HL-60 (cell line): ENCODE measurements at regions not wholly inside any gene's neighbourhood (a gene's known extent, or its start where the extent isn't known, plus 50 kb on each side); places are given as distances from the start of the nearest gene placed in this dataset.

Experiments
- DNase-seq, 2 experiments: peaks; one replicate each; pipeline ENCODE4 v3.0.0-alpha.2; 2010 to 2020; ENCODE audit warnings: low read depth in 1 of 2, low spot score in 1 of 2
- H3K27ac ChIP-seq: fragments of 250-450 bp; sonication (Bioruptor Pico); replicated peaks from 2 replicates; pipeline ENCODE4 v1.5.1; 2020; ENCODE audit warnings: mild to moderate bottlenecking, moderate library complexity
- H3K27me3 ChIP-seq: fragments of 250-450 bp; sonication (Bioruptor Pico); 2 replicates; pipeline ENCODE4 v1.5.1; 2021; ENCODE audit warnings: mild to moderate bottlenecking, moderate library complexity; ENCODE audit not compliant: insufficient read depth, poor library complexity, severe bottlenecking
- H3K4me3 ChIP-seq: replicated peaks from 2 replicates; pipeline ENCODE4 v1.5.1; 2011; ENCODE audit warnings: mild to moderate bottlenecking, control low read depth, low read length; ENCODE audit not compliant: insufficient read depth
- GABPA ChIP-seq: IDR thresholded peaks from 2 replicates; pipeline ENCODE4 v1.6.1; 2012; ENCODE audit warnings: low read depth
- POLR2AphosphoS5 ChIP-seq: IDR thresholded peaks from 2 replicates; pipeline ENCODE4 v1.6.1; 2012; ENCODE audit warnings: low read depth
- SPI1 ChIP-seq: IDR thresholded peaks from 2 replicates; pipeline ENCODE4 v1.6.1; 2012; ENCODE audit warnings: low read depth, mild to moderate bottlenecking, borderline replicate concordance
- TF ChIP-seq, protein P1 (sequence below): IDR thresholded peaks from 2 replicates; pipeline ENCODE4 v1.6.1; 2012; ENCODE audit warnings: low read depth; ENCODE audit not compliant: insufficient replicate concordance
- TF ChIP-seq, protein P2 (sequence below): IDR thresholded peaks from one replicate; pipeline ENCODE4 v1.5.1; 2011; ENCODE audit warnings: low read length, control low read depth, inconsistent platforms; ENCODE audit not compliant: insufficient read depth

DNA sequence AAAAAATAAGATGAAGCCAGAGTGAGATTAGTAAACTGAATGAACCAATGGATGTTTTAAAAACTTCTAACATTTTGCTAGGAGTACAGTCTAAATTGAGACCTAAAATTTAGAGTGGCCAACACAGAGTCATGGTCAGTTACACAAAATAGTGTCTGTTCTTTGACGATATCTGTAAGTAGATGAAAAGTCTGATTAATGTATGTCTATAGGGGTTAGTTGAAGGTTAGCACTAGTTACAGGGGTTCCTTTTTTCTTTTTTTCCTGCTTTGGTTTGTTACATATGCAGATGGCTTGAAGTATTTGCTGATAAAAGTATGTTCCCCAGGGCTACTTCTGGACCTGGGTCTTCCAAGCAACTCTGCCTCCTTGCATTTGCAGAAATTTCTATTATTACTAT lies 90.1 kb upstream of the MTPN start:
- Histone ChIP-seq H3K4me3 (no peak overlapping the region), H3K27ac (no peak overlapping the region), H3K27me3 (peaks cover 2% of the 10 kb centered on the region)
- TF ChIP-seq, protein P1, sequence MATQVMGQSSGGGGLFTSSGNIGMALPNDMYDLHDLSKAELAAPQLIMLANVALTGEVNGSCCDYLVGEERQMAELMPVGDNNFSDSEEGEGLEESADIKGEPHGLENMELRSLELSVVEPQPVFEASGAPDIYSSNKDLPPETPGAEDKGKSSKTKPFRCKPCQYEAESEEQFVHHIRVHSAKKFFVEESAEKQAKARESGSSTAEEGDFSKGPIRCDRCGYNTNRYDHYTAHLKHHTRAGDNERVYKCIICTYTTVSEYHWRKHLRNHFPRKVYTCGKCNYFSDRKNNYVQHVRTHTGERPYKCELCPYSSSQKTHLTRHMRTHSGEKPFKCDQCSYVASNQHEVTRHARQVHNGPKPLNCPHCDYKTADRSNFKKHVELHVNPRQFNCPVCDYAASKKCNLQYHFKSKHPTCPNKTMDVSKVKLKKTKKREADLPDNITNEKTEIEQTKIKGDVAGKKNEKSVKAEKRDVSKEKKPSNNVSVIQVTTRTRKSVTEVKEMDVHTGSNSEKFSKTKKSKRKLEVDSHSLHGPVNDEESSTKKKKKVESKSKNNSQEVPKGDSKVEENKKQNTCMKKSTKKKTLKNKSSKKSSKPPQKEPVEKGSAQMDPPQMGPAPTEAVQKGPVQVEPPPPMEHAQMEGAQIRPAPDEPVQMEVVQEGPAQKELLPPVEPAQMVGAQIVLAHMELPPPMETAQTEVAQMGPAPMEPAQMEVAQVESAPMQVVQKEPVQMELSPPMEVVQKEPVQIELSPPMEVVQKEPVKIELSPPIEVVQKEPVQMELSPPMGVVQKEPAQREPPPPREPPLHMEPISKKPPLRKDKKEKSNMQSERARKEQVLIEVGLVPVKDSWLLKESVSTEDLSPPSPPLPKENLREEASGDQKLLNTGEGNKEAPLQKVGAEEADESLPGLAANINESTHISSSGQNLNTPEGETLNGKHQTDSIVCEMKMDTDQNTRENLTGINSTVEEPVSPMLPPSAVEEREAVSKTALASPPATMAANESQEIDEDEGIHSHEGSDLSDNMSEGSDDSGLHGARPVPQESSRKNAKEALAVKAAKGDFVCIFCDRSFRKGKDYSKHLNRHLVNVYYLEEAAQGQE = no peak
- TF ChIP-seq POLR2AphosphoS5 = no peak
- TF ChIP-seq, protein P2, sequence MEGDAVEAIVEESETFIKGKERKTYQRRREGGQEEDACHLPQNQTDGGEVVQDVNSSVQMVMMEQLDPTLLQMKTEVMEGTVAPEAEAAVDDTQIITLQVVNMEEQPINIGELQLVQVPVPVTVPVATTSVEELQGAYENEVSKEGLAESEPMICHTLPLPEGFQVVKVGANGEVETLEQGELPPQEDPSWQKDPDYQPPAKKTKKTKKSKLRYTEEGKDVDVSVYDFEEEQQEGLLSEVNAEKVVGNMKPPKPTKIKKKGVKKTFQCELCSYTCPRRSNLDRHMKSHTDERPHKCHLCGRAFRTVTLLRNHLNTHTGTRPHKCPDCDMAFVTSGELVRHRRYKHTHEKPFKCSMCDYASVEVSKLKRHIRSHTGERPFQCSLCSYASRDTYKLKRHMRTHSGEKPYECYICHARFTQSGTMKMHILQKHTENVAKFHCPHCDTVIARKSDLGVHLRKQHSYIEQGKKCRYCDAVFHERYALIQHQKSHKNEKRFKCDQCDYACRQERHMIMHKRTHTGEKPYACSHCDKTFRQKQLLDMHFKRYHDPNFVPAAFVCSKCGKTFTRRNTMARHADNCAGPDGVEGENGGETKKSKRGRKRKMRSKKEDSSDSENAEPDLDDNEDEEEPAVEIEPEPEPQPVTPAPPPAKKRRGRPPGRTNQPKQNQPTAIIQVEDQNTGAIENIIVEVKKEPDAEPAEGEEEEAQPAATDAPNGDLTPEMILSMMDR = no peak
- no peak for TF ChIP-seq GABPA
- TF ChIP-seq SPI1 = no peak
- no peak for DNase-seq

DNA sequence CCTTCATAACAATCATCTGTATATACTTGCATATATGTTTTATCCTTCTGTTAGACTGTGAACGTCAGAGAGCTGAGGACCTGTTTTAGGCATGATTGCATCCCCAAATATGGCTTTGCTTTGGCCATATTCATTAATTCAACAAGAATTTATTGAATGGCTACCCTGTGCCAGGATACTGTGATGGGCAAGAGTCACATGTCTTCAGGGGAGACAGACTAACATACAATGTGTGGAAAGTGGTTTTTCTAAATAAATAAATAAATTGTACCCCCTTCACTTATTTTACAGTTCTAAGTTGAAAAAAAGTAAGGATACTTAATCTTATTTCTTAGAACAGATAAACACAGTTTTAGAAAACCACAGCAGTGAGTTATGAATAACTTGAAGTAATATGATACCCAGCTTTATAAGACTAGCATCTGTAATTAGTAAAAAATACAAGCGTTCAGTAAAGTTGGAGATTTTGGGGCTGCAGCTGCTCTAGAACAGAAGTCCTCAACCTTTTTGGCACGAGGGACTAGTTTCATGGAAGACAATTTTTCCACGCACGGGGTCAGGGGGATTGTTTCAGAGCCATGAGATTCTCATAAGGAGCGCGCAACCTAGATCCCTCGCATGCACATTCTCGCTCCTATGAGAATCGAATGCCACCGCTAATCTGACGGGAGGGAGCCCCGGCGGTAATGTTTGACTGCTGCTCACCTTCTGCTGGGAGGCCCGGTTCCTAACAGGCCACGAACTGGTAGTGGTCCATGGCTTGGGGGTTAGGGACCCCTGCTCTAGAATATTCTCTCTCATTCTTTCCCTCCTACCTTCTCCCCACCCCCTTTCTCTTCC lies 89.4 kb upstream of the MTPN start:
- Histone ChIP-seq H3K4me3 (no peak overlapping the region), H3K27me3 (peaks cover 6% of the 10 kb centered on the region), H3K27ac (no peak overlapping the region)
- DNase-seq = no peak
- TF ChIP-seq, protein P1 = no peak
- no peak for TF ChIP-seq SPI1
- no peak for TF ChIP-seq GABPA
- TF ChIP-seq POLR2AphosphoS5 = no peak
- TF ChIP-seq, protein P2 = no peak

DNA sequence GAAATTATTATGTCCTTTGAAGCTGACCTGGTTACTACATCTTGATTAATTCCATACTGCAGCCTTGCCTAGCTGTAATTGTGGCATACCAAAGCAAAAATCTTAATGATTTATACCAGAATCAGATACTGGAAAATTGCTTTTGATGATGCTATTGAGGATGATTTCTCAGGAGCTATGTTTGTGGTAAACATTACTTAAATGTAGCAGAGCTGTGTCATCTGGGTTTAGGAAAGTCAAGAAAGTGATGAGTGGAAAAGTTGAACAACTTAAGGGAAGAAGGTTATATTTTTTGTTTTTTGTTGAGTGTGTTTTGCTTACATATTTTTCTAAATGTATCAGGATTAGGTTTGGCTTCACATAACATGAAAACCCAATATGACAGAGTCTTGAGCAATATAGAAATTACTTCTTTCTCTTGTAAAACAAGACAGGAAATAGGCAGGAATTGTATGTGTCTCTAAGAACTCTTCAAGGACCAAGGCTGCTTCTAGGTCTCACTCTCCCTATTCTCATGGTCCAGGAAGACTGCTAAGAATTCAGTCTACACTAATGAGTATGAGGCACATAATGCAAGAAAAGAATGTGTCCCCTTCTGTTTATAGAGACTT lies 87.6 kb upstream of the MTPN start:
- H3K4me3 ChIP-seq = no peak overlapping the region
- H3K27me3 ChIP-seq = peaks cover 6% of the 10 kb centered on the region
- no peak for DNase-seq
- H3K27ac ChIP-seq = no peak overlapping the region
- TF ChIP-seq POLR2AphosphoS5 = no peak
- TF ChIP-seq, protein P2 = no peak

DNA sequence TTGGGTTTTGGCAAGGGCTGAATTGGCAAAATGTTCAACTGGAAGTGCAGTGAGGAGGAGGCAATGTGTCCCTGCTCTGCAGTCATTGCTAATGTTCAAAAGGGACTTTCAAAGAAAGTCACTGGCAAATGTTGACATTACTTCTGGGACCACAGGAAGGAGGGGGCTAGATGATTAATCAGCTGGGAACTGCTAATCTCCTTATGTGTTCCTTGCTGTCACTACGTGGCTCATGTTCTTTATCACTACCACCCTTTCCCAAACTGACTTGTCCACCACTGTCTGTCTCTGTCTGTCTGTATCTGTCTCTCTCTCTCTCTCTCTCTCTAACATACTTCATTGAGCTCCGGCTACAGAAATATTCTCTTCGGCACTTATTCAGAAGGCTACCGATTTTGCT lies 86.9 kb upstream of the MTPN start:
- Histone ChIP-seq H3K27me3 (peaks cover 6% of the 10 kb centered on the region), H3K27ac (no peak overlapping the region), H3K4me3 (no peak overlapping the region)
- TF ChIP-seq POLR2AphosphoS5 = no peak
- TF ChIP-seq, protein P2 = no peak
- TF ChIP-seq GABPA = no peak
- no peak for TF ChIP-seq SPI1
- TF ChIP-seq, protein P1 = no peak
- DNase-seq = no peak
